Prostate gland (tissue), 2 donors: ENCODE measurements at regions not wholly inside any gene's neighbourhood (a gene's known extent, or its start where the extent isn't known, plus 50 kb on each side); places are given as distances from the start of the nearest gene placed in this dataset.

Experiments used
- POLR2A ChIP-seq: fragments of 450-650 bp; IDR thresholded peaks from one replicate; pipeline ENCODE4 v1.6.1; 2016; ENCODE audit warnings: antibody characterized with exemption, mild to moderate bottlenecking
- TF ChIP-seq, protein P1 (sequence below), 4 experiments: fragments of 200-600 bp in 2 of 4; fragments of 450-650 bp in 2 of 4; sonication (generic) in 2 of 4; IDR thresholded peaks; 1 replicate in 3 of 4; 2 replicates in 1 of 4; pipeline ENCODE4 v1.5.1; 2016 to 2019; ENCODE audit warnings: antibody characterized with exemption in 4 of 4, mild to moderate bottlenecking in 2 of 4, moderate library complexity in 2 of 4

DNA sequence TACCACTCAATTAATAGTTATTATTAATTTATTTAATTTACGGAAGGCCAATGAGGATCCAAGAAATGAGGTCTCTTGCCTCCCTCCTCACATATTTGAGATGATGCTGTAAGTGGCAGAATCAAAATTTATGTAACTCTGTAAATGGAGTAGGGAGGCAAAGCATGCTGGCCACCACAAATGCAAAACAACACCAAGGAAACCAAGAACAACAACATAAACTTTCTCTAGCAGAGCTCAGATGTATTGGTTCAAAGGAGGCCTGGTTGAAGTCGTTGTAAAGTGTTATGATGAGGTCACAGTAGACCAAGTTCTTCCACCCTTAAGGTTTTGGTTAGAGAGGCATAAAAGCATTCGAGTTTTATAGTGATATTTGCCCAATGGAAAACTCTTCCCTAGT, 194.8 kb upstream of the FAT1 start:
- TF ChIP-seq, protein P1, sequence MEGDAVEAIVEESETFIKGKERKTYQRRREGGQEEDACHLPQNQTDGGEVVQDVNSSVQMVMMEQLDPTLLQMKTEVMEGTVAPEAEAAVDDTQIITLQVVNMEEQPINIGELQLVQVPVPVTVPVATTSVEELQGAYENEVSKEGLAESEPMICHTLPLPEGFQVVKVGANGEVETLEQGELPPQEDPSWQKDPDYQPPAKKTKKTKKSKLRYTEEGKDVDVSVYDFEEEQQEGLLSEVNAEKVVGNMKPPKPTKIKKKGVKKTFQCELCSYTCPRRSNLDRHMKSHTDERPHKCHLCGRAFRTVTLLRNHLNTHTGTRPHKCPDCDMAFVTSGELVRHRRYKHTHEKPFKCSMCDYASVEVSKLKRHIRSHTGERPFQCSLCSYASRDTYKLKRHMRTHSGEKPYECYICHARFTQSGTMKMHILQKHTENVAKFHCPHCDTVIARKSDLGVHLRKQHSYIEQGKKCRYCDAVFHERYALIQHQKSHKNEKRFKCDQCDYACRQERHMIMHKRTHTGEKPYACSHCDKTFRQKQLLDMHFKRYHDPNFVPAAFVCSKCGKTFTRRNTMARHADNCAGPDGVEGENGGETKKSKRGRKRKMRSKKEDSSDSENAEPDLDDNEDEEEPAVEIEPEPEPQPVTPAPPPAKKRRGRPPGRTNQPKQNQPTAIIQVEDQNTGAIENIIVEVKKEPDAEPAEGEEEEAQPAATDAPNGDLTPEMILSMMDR (IDR thresholded peaks at IDR 0.05) = no peak
- TF ChIP-seq POLR2A = no peak
